GM21423 (cell line): ENCODE measurements at regions not wholly inside any gene's neighbourhood (a gene's known extent, or its start where the extent isn't known, plus 50 kb on each side); places are given as distances from the start of the nearest gene placed in this dataset.

ENCODE experiments used
- ATAC-seq: cut with Tn5 transposase; IDR thresholded peaks from one replicate; pipeline ENCODE4 v1.9.1; 2021; ENCODE audit warnings: mild to moderate bottlenecking, moderate library complexity; ENCODE audit not compliant: unreplicated experiment

DNA sequence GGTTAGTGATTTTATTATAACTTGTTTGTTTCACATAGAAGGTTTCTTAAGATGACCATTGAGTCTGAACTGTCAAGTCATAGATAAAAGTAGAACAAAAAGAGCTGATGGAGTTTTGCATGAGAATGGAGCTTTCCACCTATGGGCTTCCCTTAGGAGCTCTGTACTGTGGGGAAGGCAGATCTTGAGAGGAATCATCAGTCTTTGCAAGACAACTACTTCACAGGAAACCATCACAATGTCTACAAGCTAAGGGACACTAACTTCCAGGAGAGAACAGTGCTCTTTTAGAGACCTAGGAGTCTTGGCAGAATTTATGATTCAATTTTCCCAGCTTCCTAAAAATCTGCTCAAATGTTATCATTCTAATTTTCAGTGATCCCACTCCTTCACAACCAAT lies 78.2 kb downstream of the FBXO5 start:
- ATAC-seq = no peak

GRCh38 chr6:152905551-152906299 lies 77.1 kb downstream of the FBXO5 start:
- ATAC-seq = no peak

- ATAC-seq = no peak
These were observed 73.6 kb downstream of the FBXO5 start for GRCh38 chr6:152909241-152909640.

DNA sequence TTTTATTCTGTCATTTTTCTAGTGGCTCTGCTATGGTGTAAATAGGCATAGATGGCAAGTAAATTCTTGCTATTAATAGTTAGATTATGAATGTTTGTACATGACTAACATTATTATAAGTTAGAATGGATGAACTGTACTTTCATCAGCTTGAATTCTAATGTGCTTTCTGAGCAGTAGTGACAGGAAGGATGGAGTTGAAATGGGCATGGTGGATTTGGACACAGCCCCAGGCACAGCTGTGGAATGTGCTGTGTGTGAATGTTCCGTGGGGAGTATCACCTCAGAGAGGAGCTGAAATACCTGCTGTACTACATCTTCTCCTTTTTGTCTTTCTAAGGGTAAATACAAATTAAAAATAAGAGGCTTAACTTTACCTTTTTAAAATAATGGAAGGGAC lies 66.8 kb downstream of the FBXO5 start:
- no peak for ATAC-seq

GRCh38 chr6:152918991-152919390 lies 63.9 kb downstream of the FBXO5 start:
- ATAC-seq = no peak

DNA sequence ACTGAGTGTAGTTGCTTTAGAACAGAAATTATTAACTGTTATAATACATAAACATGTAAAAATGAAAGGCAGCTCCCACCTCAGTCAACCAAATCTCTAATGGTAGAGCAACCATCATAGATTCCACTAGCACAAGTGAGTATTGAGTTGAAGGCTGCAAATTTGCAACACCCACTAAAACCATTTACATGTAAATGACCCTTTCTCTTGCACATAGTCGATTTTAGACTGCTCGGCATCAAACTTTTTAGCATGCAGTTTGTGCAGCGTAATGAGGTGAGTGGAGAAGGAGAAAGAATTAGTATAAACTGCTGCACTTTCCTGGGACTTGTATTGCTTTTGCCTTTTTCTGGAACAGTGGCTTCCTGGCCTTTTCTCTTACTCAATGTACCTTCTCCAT lies 62.8 kb downstream of the FBXO5 start:
- ATAC-seq = no peak
